Hepatocyte (in vitro differentiated cells): ENCODE measurements at regions not wholly inside any gene's neighbourhood (a gene's known extent, or its start where the extent isn't known, plus 50 kb on each side); places are given as distances from the start of the nearest gene placed in this dataset.

Experiments
- DNase-seq: peaks from one replicate; pipeline ENCODE4 v3.0.0-alpha.2; 2016; ENCODE audit warnings: low spot score
- H2AFZ ChIP-seq: fragments of 200-600 bp; sonication (generic); 2 replicates; pipeline ENCODE4 v1.6.0; 2016; ENCODE audit warnings: antibody characterized with exemption, mild to moderate bottlenecking
- H3K27ac ChIP-seq: fragments of 200-600 bp; sonication (generic); 2 replicates; pipeline ENCODE4 v1.5.1; 2016; ENCODE audit warnings: mild to moderate bottlenecking
- H3K27me3 ChIP-seq: fragments of 200-600 bp; sonication (generic); 2 replicates; pipeline ENCODE4 v1.6.1; 2016
- H3K36me3 ChIP-seq: fragments of 200-600 bp; sonication (generic); replicated peaks from 2 replicates; pipeline ENCODE4 v1.5.1; 2016; ENCODE audit warnings: low read depth; ENCODE audit not compliant: insufficient read depth
- H3K4me1 ChIP-seq: fragments of 200-600 bp; sonication (generic); 2 replicates; pipeline ENCODE4 v1.5.1; 2016; ENCODE audit warnings: mild to moderate bottlenecking, moderate library complexity; ENCODE audit not compliant: insufficient read depth
- H3K4me2 ChIP-seq: fragments of 200-600 bp; sonication (generic); 2 replicates; pipeline ENCODE4 v1.6.0; 2016
- H3K4me3 ChIP-seq: fragments of 200-600 bp; sonication (generic); 2 replicates; pipeline ENCODE4 v1.5.1; 2016; ENCODE audit warnings: mild to moderate bottlenecking
- H3K79me2 ChIP-seq: fragments of 200-600 bp; sonication (generic); 2 replicates; pipeline ENCODE4 v1.6.0; 2017; ENCODE audit warnings: mild to moderate bottlenecking
- H3K9me2 ChIP-seq: fragments of 200-600 bp; sonication (generic); replicated peaks from 2 replicates; pipeline ENCODE4 v1.6.0; 2017; ENCODE audit warnings: mild to moderate bottlenecking; ENCODE audit not compliant: insufficient read depth
- H3K9me3 ChIP-seq: fragments of 200-600 bp; sonication (generic); 2 replicates; pipeline ENCODE4 v1.5.1; 2016; ENCODE audit warnings: low read depth, mild to moderate bottlenecking
- H4K20me1 ChIP-seq: fragments of 200-600 bp; sonication (generic); 2 replicates; pipeline ENCODE4 v1.6.0; 2016; ENCODE audit warnings: mild to moderate bottlenecking; ENCODE audit not compliant: insufficient read depth, poor library complexity, severe bottlenecking
- EZH2 ChIP-seq: fragments of 200-600 bp; sonication (generic); IDR thresholded peaks from 2 replicates; pipeline ENCODE4 v1.6.1; 2016; ENCODE audit warnings: antibody characterized with exemption, mild to moderate bottlenecking, borderline replicate concordance
- EZH2phosphoT487 ChIP-seq: fragments of 200-600 bp; sonication (generic); IDR thresholded peaks from one replicate; pipeline ENCODE4 v1.6.1; 2018; ENCODE audit warnings: antibody characterized with exemption, mild to moderate bottlenecking, low read depth, moderate library complexity; ENCODE audit not compliant: unreplicated experiment, severe bottlenecking
- WGBS: methylation state at CpG from one replicate; pipeline ENCODE4 v1.1.6; 2016; ENCODE audit warnings: low lambda C conversion rate; ENCODE audit errors: missing lambda C conversion rate; 5-methylcytosine and 5-hydroxymethylcytosine counted together
- TF ChIP-seq, protein P1 (sequence below): fragments of 200-600 bp; sonication (generic); IDR thresholded peaks from 2 replicates; pipeline ENCODE4 v1.5.1; 2016; ENCODE audit warnings: antibody characterized with exemption, mild to moderate bottlenecking; ENCODE audit not compliant: poor library complexity

DNA sequence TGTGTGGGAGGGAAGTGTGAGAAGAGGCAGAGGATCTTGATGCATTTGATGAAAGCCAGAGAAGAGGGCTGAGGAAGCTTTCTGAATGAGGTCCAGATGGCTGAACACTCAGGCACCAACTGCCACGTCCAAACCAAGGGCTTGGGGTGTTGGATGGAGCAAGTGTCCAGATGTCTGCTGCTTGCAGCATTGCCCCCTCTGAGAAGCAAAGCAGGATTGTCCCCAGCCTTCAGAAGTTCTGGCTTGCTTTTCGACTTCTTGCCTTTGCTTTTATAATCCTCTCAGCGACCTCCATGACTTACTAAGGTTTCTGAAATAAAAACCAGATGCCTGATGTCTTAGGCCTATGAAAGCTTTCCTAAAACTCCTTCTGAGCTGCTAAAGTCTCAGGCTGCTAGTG is 182.5 kb downstream of the HUNK start:
- H3K27ac ChIP-seq = no peak overlapping the region
- TF ChIP-seq EZH2 (no peak), EZH2phosphoT487 (no peak)
- TF ChIP-seq, protein P1, sequence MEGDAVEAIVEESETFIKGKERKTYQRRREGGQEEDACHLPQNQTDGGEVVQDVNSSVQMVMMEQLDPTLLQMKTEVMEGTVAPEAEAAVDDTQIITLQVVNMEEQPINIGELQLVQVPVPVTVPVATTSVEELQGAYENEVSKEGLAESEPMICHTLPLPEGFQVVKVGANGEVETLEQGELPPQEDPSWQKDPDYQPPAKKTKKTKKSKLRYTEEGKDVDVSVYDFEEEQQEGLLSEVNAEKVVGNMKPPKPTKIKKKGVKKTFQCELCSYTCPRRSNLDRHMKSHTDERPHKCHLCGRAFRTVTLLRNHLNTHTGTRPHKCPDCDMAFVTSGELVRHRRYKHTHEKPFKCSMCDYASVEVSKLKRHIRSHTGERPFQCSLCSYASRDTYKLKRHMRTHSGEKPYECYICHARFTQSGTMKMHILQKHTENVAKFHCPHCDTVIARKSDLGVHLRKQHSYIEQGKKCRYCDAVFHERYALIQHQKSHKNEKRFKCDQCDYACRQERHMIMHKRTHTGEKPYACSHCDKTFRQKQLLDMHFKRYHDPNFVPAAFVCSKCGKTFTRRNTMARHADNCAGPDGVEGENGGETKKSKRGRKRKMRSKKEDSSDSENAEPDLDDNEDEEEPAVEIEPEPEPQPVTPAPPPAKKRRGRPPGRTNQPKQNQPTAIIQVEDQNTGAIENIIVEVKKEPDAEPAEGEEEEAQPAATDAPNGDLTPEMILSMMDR = no peak
- no peaks in the 10 kb centered on the region for H4K20me1 ChIP-seq
- H3K4me2 ChIP-seq = no peak overlapping the region
- no peak for DNase-seq
- no peaks in the 10 kb centered on the region for H3K36me3 ChIP-seq
- H3K9me2 ChIP-seq = no peaks in the 10 kb centered on the region
- peaks cover 3% of the 10 kb centered on the region for H3K9me3 ChIP-seq
- WGBS = 49% methylated on average over 3 of the region's 3 CpGs
- no peak overlapping the region for H3K4me3 ChIP-seq
- H2AFZ ChIP-seq = no peak overlapping the region
- no peaks in the 10 kb centered on the region for H3K27me3 ChIP-seq
- H3K4me1 ChIP-seq = peaks cover 3% of the 10 kb centered on the region
- no peaks in the 10 kb centered on the region for H3K79me2 ChIP-seq
